ENCODE measurements at regions not wholly inside any gene's neighbourhood (a gene's known extent, or its start where the extent isn't known, plus 50 kb on each side); places are given as distances from the start of the nearest gene placed in this dataset.

GRCh38 chr10:121024905-121025584 lies 173.9 kb downstream of the WDR11 start:
- TF ChIP-seq CTCF (IDR thresholded peaks at IDR 0.05; ENCODE audit: low read depth, low read length), result no peak
- in situ Hi-C loops (cut with HindIII; ENCODE audit: low sequenced_read_pairs), result no loop called here
- DNase-seq (ENCODE audit: low read depth, low spot score), result no peak

GRCh38 chr10:121025731-121026130 lies 174.6 kb downstream of the WDR11 start:
- in situ Hi-C loops (cut with HindIII; ENCODE audit: low sequenced_read_pairs), result no loop called here
- DNase-seq (ENCODE audit: low read depth, low spot score), result no peak
- TF ChIP-seq CTCF (IDR thresholded peaks at IDR 0.05; ENCODE audit: low read depth, low read length), result no peak
- H3K4me3 ChIP-seq (ENCODE audit: low read depth, low read length), result no peak overlapping the region

More at GRCh38 chr10:121024905-121025584, 173.9 kb downstream of the WDR11 start:
- H3K4me3 ChIP-seq (ENCODE audit: low read depth, low read length), result no peak overlapping the region

GRCh38 chr10:121027371-121027770 lies 176.2 kb downstream of the WDR11 start:
- in situ Hi-C loops (cut with HindIII; ENCODE audit: low sequenced_read_pairs), result no loop called here
- DNase-seq (ENCODE audit: low read depth, low spot score), result no peak
- TF ChIP-seq CTCF (IDR thresholded peaks at IDR 0.05; ENCODE audit: low read depth, low read length), result no peak
- no peak overlapping the region for H3K4me3 ChIP-seq (ENCODE audit: low read depth, low read length)

GRCh38 chr10:121032460-121032859 lies 181.3 kb downstream of the WDR11 start:
- no peak for TF ChIP-seq CTCF (IDR thresholded peaks at IDR 0.05; ENCODE audit: low read depth, low read length)
- DNase-seq (ENCODE audit: low read depth, low spot score), result no peak
- in situ Hi-C loops (cut with HindIII; ENCODE audit: low sequenced_read_pairs), result no loop called here

GRCh38 chr10:121033366-121033765 lies 182.2 kb downstream of the WDR11 start:
- DNase-seq (ENCODE audit: low read depth, low spot score), result no peak
- in situ Hi-C loops (cut with HindIII; ENCODE audit: low sequenced_read_pairs), result no loop called here
- H3K4me3 ChIP-seq (ENCODE audit: low read depth, low read length), result no peak overlapping the region
- no peak for TF ChIP-seq CTCF (IDR thresholded peaks at IDR 0.05; ENCODE audit: low read depth, low read length)

More at GRCh38 chr10:121032460-121032859, 181.3 kb downstream of the WDR11 start:
- H3K4me3 ChIP-seq (ENCODE audit: low read depth, low read length), result no peak overlapping the region

- in situ Hi-C loops (cut with HindIII; ENCODE audit: low sequenced_read_pairs), result no loop called here
- no peak for DNase-seq (ENCODE audit: low read depth, low spot score)
- no peak overlapping the region for H3K4me3 ChIP-seq (ENCODE audit: low read depth, low read length)
These were observed 185.3 kb downstream of the WDR11 start for GRCh38 chr10:121036431-121036830.

More at GRCh38 chr10:121036431-121036830, 185.3 kb downstream of the WDR11 start:
- TF ChIP-seq CTCF (IDR thresholded peaks at IDR 0.05; ENCODE audit: low read depth, low read length), result no peak

All from astrocyte of the spinal cord (primary cell).